ENCODE measurements at regions not wholly inside any gene's neighbourhood (a gene's known extent, or its start where the extent isn't known, plus 50 kb on each side); places are given as distances from the start of the nearest gene placed in this dataset.

DNA sequence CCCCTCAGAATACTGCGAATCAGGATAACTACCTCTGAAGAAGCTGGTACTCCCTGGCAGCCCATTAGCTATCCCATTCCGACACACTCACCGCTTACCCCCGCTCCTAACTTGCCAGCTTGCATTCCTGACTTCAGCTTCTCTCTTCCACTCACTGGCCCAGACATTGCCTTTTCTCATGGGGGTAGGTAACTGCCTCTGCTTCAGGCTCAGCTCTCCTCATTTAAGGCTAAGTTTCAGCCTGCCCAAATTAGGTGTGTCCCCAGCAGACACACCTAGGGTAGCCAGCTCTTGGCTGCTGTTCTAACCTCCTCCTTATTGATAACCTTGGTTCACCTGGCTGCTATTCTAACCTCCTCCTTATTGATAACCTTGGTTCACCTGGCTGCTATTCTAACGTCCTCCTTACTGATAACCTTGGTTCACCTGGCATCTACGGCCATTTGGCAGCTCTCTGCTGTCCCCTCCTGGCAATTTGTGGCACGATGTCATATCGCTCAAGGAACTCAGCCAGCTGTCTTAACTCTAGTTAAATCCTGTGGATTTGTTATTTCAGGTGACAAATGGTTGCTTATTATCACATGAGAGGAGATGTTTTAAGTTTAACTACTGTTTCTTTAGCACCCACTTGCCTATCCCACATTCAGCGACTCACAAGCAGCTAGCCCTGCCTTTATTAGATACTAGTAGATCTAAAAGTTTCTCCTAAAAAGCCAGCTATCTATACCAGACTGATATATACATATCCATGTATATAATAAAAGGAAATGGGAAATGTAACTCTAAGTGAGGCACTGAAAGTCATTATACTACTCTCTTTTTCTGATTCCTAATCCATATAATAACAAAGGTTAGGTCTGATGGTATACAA, 106.5 kb upstream of the ACP3 start:
- Mint-ChIP-seq H3K9me3 (no peaks in the 10 kb centered on the region), H3K36me3 (no peaks in the 10 kb centered on the region), H3K4me3 (no peak overlapping the region), H3K27ac (no peak overlapping the region), H3K4me1 (no peaks in the 10 kb centered on the region)
- no peak for ATAC-seq
- DNase-seq (ENCODE audit: low spot score in 2 of 2): no peak

GRCh38 chr3:132211896-132212295, 105.3 kb upstream of the ACP3 start:
- no peaks in the 10 kb centered on the region for H3K4me1 Mint-ChIP-seq
- no peaks in the 10 kb centered on the region for H3K9me3 Mint-ChIP-seq
- no peak for ATAC-seq
- no peak for DNase-seq (ENCODE audit: low spot score in 2 of 2)
- H3K27ac Mint-ChIP-seq: no peak overlapping the region
- no peaks in the 10 kb centered on the region for H3K36me3 Mint-ChIP-seq
- H3K4me3 Mint-ChIP-seq: no peak overlapping the region

DNA sequence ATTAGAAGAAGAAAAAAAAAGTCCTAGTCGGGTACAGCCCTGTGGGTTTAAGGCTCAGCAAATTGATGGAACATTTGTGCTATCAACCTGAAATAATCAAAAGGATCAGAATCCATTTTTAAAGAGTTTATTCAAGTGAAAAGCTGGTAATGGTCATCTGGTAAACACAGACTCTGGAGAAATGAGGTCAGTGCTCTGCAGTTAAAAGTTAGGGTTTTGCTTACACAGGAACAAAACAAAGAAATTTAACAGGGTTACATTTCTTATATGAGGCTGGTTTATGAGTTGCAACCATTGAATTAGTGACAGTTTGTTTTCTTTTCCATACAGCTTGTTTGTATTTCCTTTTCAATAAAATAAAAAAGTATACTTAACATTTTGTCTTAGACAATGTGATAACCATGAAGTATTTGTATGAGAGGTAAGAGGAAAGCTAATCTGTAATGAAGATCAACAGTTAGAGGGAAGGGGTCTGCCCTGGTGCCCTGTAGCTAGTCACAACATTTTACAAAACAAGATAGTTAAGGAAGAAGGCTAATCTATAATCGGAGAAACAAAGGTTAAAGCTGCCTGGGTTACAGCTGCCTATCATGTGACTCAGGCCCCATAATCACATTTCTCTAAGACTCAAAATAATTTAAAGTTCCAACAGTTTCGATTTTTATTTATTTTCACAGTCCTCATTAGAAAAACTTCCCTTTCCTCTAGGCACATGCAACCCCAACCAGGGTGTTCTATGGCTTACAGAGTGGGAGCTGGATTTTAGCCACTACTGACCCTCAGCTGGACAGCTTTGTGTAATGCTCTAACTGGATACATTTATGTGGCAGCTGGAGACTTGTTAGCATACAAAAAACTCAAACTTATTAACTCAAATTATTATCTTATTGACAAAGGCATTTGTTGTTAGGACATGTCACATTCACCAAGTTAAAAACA, 98.1 kb upstream of the ACP3 start:
- no peaks in the 10 kb centered on the region for H3K9me3 Mint-ChIP-seq
- H3K4me1 Mint-ChIP-seq: no peaks in the 10 kb centered on the region
- DNase-seq (ENCODE audit: low spot score in 2 of 2) (no peak), ATAC-seq (no peak)
- no peak overlapping the region for H3K4me3 Mint-ChIP-seq
- H3K27ac Mint-ChIP-seq: no peak overlapping the region
- H3K36me3 Mint-ChIP-seq: no peaks in the 10 kb centered on the region

DNA sequence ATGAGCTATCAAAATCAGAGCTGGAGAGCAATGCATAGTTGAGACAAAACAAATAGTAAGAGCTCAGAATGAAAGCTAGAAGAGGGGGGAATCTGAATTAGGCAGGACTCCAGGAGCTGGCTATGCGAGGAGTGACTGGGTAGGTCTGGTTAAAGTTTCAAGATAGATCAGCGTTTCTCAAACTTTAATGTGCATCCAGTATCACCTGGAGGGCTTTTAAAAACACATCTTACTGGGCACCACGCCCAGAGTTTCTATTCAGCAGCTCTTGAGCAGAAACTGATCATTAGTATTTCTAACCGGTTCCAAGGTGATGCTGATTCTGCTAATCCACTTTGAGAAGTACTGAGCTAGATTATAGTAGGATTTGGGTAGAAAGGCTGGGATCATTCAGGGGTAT, 96.2 kb upstream of the ACP3 start:
- Mint-ChIP-seq H3K4me3 (no peak overlapping the region), H3K36me3 (no peaks in the 10 kb centered on the region), H3K27ac (no peak overlapping the region), H3K9me3 (no peaks in the 10 kb centered on the region), H3K4me1 (no peaks in the 10 kb centered on the region)
- ATAC-seq: peak; percentile 26
- DNase-seq (ENCODE audit: low spot score in 2 of 2): no peak

DNA sequence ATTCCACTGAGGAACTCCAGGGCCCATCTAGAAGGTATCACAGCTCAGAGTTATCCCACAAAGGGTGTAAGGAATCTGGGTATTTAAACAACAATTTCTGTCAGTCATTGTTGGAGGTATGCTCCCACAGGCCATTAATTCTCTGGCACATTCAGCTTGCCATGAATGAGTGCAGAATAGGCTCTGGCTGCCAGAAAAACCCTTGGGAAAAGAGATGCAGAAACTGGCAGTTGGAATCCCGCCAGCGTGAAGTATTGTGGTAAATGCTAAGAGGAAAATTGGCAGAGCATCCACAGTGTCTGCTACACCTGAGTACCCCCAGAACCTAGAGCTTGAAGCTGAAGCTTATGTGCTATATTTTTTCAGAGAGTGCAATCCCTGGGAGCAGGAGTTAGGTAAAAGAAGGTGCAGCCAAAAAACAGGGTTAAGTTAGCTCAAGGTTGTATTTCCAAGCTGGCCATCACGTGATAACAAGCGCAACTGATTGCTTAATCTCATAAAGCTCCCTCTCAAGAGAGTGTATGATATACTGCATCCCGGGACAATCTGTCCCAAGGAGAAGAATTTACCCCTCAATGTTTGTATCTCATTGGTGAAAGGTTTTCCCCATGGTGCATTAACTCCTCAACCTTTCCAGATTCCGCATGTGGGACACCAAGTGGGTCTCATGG, 94.2 kb upstream of the ACP3 start:
- Mint-ChIP-seq H3K9me3 (no peaks in the 10 kb centered on the region), H3K36me3 (no peaks in the 10 kb centered on the region), H3K4me3 (no peak overlapping the region), H3K4me1 (no peaks in the 10 kb centered on the region), H3K27ac (no peak overlapping the region)
- DNase-seq (ENCODE audit: low spot score in 2 of 2) (no peak), ATAC-seq (no peak)

GRCh38 chr3:132225664-132226063, 91.5 kb upstream of the ACP3 start:
- ATAC-seq: no peak
- no peaks in the 10 kb centered on the region for H3K36me3 Mint-ChIP-seq

DNA sequence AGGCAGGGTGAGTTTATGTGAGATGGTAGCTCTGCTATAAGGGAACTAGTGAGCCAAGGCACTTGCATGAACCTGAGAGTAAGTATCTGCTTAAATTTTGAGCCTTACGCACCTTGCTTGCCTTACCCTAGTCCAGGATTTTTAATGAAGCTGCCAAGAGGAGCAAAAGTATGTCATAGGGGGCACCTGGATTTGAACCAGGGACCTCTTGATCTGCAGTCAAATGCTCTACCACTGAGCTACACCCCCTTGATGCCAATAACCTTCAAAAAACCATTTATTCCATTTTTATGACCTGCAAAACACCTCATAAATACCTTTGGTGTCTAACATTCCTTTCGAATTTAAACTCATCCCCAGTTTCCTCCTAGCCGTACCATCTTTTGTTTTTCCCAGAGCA, 88.3 kb upstream of the ACP3 start:
- H3K27ac Mint-ChIP-seq: no peak overlapping the region
- H3K4me1 Mint-ChIP-seq: no peaks in the 10 kb centered on the region
- ATAC-seq (no peak), DNase-seq (ENCODE audit: low spot score in 2 of 2) (no peak)
- no peak overlapping the region for H3K4me3 Mint-ChIP-seq
- no peaks in the 10 kb centered on the region for H3K9me3 Mint-ChIP-seq
- H3K36me3 Mint-ChIP-seq: no peaks in the 10 kb centered on the region

More at GRCh38 chr3:132225664-132226063, 91.5 kb upstream of the ACP3 start:
- no peak for DNase-seq (ENCODE audit: low spot score in 2 of 2)
- Mint-ChIP-seq H3K9me3 (no peaks in the 10 kb centered on the region), H3K4me3 (no peak overlapping the region), H3K27ac (no peak overlapping the region), H3K4me1 (no peaks in the 10 kb centered on the region)

GRCh38 chr3:132229641-132230040, 87.6 kb upstream of the ACP3 start:
- ATAC-seq: no peak
- no peak for DNase-seq (ENCODE audit: low spot score in 2 of 2)
- Mint-ChIP-seq H3K4me1 (no peaks in the 10 kb centered on the region), H3K4me3 (no peak overlapping the region), H3K27ac (no peak overlapping the region), H3K9me3 (no peaks in the 10 kb centered on the region), H3K36me3 (no peaks in the 10 kb centered on the region)

DNA sequence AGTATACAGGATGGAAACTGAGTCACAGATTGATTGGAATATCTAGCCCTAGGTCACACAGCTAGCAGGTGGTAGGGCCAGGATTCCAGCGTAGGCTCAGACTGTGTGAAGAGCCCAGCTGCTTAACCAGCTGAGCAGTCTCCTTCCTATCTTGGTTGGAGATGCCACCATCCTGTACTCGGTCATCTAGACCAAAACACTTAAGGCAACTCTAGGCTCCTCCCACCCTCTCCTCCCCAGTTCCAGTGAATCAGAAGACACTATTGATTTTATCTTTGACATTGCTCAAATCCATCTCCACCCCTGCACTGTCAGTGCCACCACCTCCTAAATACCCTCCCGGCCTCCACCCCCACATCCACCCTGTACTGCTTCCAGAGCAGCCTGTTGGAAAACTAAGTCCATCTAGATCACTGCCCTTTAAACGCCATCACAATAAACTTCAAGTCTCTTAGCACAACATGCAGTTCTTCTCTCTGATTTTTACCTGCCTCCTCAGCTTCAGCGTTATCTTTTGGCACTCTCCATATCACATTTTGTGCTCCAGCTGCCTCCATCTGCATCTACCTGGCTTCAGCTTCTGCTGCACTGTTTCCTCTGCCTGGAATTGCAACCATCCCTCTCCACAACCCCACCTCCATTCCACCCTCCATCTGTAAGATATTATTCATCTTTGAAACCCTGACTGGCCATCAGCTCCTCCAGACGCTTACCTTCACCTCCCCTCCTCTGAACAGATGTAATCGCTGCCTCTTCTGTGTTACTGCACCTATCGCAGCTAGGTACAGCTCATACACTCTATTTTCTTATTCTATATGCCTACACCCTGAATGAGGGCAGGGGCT, 86.8 kb upstream of the ACP3 start:
- H3K27ac Mint-ChIP-seq: no peak overlapping the region
- no peaks in the 10 kb centered on the region for H3K4me1 Mint-ChIP-seq
- no peak overlapping the region for H3K4me3 Mint-ChIP-seq
- no peaks in the 10 kb centered on the region for H3K36me3 Mint-ChIP-seq
- DNase-seq (ENCODE audit: low spot score in 2 of 2): no peak
- peak; percentile 35 for ATAC-seq
- no peaks in the 10 kb centered on the region for H3K9me3 Mint-ChIP-seq

DNA sequence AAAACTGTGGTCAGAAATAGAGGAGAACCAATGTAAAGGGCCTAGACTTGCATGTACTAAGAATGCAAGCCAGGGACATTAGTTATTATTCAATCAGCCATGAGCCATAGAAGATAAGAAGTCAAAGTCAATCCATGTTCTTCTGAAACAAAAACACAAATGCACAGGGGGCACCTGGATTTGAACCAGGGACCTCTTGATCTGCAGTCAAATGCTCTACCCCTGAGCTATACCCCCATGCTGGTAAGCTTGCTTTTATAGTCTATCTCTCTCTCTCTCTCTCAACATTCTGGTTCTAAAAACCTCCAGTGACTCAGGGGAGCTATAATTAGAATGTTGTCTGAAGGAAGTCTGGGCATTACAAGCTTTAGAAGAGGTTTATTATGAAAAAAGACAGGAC, 85.6 kb upstream of the ACP3 start:
- Mint-ChIP-seq H3K36me3 (no peaks in the 10 kb centered on the region), H3K27ac (no peak overlapping the region), H3K4me1 (no peaks in the 10 kb centered on the region), H3K4me3 (no peak overlapping the region), H3K9me3 (no peaks in the 10 kb centered on the region)
- DNase-seq (ENCODE audit: low spot score in 2 of 2): no peak
- no peak for ATAC-seq

DNA sequence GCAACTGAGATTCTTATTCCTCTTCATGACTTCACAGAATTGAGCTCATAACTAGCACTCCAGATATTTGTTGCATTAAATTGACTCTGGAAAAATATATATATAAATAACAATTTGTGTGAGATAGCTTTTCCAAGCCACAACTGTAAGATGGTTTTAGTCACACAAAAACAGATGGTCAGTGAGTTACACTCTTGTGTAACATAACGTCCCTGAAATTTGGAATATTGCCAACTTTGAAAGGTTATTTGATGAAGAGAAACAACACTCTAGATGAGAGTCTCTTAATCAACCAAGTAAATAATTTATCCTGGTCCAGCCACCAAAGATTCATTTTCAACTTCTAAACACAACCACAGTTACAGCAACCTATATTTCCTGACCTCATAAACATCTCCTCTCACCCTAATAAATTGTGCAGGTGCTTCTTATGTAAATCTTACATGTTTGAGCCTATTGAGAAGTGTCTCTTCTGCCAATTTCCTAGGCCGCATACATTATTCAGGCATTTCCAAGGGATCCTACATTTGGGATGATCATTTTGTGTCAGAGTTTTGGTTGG, 84.9 kb upstream of the ACP3 start:
- Mint-ChIP-seq H3K4me3 (no peak overlapping the region), H3K4me1 (no peaks in the 10 kb centered on the region), H3K27ac (no peak overlapping the region), H3K36me3 (no peaks in the 10 kb centered on the region), H3K9me3 (no peaks in the 10 kb centered on the region)
- no peak for ATAC-seq
- no peak for DNase-seq (ENCODE audit: low spot score in 2 of 2)

GRCh38 chr3:132236701-132237651, 80.2 kb upstream of the ACP3 start:
- Mint-ChIP-seq H3K4me3 (no peak overlapping the region), H3K4me1 (no peaks in the 10 kb centered on the region), H3K36me3 (no peaks in the 10 kb centered on the region), H3K9me3 (no peaks in the 10 kb centered on the region), H3K27ac (no peak overlapping the region)
- ATAC-seq: no peak
- DNase-seq (ENCODE audit: low spot score in 2 of 2): no peak

- ATAC-seq (no peak), DNase-seq (ENCODE audit: low spot score in 2 of 2) (no peak)
- Mint-ChIP-seq H3K36me3 (no peaks in the 10 kb centered on the region), H3K9me3 (no peaks in the 10 kb centered on the region), H3K4me1 (no peaks in the 10 kb centered on the region), H3K4me3 (no peak overlapping the region), H3K27ac (no peak overlapping the region)
Measured at GRCh38 chr3:132237652-132238032, 79.6 kb upstream of the ACP3 start.

- no peaks in the 10 kb centered on the region for H3K36me3 Mint-ChIP-seq
- no peak for ATAC-seq
- H3K4me3 Mint-ChIP-seq: no peak overlapping the region
- no peaks in the 10 kb centered on the region for H3K4me1 Mint-ChIP-seq
- DNase-seq (ENCODE audit: low spot score in 2 of 2): no peak
- H3K9me3 Mint-ChIP-seq: no peaks in the 10 kb centered on the region
- H3K27ac Mint-ChIP-seq: no peak overlapping the region
Measured at GRCh38 chr3:132239587-132239986, 77.6 kb upstream of the ACP3 start.

Measured in stimulated activated effector memory CD8-positive, alpha-beta T cell treated with anti-CD3 and anti-CD28 coated beads, Interleukin-12 subunit alpha, Interleukin-12 subunit beta, amount 100 ng/mL, for 72 hours (primary cell).